ENCODE measurements at regions not wholly inside any gene's neighbourhood (a gene's known extent, or its start where the extent isn't known, plus 50 kb on each side); places are given as distances from the start of the nearest gene placed in this dataset.

- H3K27ac ChIP-seq, result peak overlapping the region in 9 of 21 experiments; percentile 5 to 61 (median 56)
- H3K4me3 ChIP-seq, result no peak overlapping the region
Observed at GRCh38 chr14:98161356-98161755, 1110.6 kb downstream of the BCL11B start.

- no peak overlapping the region for H3K4me3 ChIP-seq
Observed at GRCh38 chr14:98162856-98163805, 1108.9 kb downstream of the BCL11B start.

GRCh38 chr14:98163873-98164272 lies 1108.1 kb downstream of the BCL11B start:
- Histone ChIP-seq H3K4me3 (no peak overlapping the region), H3K27ac (no peak overlapping the region)

More at GRCh38 chr14:98162856-98163805, 1108.9 kb downstream of the BCL11B start:
- no peak overlapping the region for H3K27ac ChIP-seq

GRCh38 chr14:98165976-98166375 lies 1106.0 kb downstream of the BCL11B start:
- Histone ChIP-seq H3K27ac (no peak overlapping the region), H3K4me3 (no peak overlapping the region)

DNA sequence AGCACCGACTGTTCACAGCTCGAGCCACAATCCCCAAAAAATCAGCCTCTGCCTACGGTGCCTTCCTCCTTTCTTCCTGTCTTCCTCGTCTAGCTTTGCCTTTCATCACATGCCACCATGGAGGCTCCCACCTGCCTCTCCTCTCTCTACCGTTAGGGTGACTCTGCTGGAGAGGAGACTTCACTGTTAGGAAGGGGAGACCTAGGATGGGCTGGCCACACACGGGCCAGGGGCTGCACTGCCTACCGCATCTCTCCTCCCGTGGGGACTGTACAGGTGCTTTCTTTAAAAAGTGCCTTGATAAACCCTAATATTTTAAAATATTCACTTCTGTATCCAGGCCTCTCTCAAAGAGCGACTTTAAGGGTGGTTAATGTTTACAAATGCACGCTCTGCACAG lies 1104.7 kb downstream of the BCL11B start:
- peak overlapping the region in 1 of 21 experiments; percentile 8 for H3K27ac ChIP-seq

GRCh38 chr14:98167705-98168104 lies 1104.3 kb downstream of the BCL11B start:
- H3K4me3 ChIP-seq, result no peak overlapping the region

More for the DNA sequence above, 1104.7 kb downstream of the BCL11B start:
- H3K4me3 ChIP-seq, result no peak overlapping the region

GRCh38 chr14:98168211-98168985 lies 1103.6 kb downstream of the BCL11B start:
- peak overlapping the region in 3 of 21 experiments; percentile 2 to 53 (median 10) for H3K27ac ChIP-seq
- no peak overlapping the region for H3K4me3 ChIP-seq

More at GRCh38 chr14:98167705-98168104, 1104.3 kb downstream of the BCL11B start:
- H3K27ac ChIP-seq, result peak overlapping the region in 2 of 21 experiments; percentile 8 to 55

GRCh38 chr14:98169170-98169587 lies 1102.8 kb downstream of the BCL11B start:
- Histone ChIP-seq H3K27ac (peak overlapping the region in 1 of 21 experiments; percentile 10), H3K4me3 (no peak overlapping the region)

DNA sequence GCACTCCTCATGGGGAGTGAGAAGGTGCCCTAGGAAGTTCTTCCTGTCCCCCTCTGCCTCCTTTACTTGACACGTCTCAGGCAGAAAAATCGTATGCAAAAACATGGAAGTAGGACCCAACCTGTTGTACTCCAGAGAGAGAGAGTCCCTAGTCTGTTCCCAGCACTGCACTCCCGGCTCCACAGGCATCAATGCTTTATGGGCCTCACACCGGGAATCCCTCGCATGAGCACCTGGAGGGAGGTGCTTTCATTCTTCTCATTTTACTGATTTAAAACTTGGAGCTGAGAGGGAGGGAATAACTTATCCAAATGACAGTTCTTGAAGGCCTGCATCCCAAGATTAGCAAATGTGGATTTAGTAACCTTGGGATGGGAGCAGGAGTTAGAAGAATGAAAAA lies 1101.4 kb downstream of the BCL11B start:
- H3K4me3 ChIP-seq, result no peak overlapping the region
- peak overlapping the region in 5 of 21 experiments; percentile 37 to 85 (median 53) for H3K27ac ChIP-seq

GRCh38 chr14:98171654-98172053 lies 1100.3 kb downstream of the BCL11B start:
- Histone ChIP-seq H3K27ac (peak overlapping the region in 8 of 21 experiments; percentile 43 to 87 (median 78)), H3K4me3 (no peak overlapping the region)

- Histone ChIP-seq H3K4me3 (no peak overlapping the region), H3K27ac (peak overlapping the region in 11 of 21 experiments; percentile 17 to 87 (median 58))
Observed at GRCh38 chr14:98172243-98172778, 1099.7 kb downstream of the BCL11B start.

DNA sequence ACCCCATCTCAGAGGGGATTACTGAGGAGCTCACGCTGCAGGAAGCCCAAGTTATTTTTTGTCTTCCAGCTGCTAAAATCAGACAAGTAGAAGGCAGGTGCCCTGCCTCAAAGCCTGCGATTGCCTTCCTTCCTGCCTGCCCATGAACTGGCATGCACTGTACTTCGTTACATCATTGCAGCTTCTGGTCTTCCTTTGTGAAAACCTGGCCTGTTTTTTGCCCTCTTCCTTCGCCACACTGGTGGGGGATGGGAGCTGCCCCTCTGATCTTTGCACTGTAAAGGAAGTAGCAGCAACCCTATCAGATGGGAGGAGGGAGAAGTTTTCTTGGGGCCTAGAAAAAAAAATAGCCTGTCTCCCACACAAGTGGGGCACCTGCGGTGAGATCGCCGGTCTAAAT lies 1098.7 kb downstream of the BCL11B start:
- Histone ChIP-seq H3K27ac (peak overlapping the region in 8 of 21 experiments; percentile 21 to 87 (median 74)), H3K4me3 (no peak overlapping the region)

- Histone ChIP-seq H3K4me3 (no peak overlapping the region), H3K27ac (peak overlapping the region in 5 of 21 experiments; percentile 70 to 87 (median 81))
Observed at GRCh38 chr14:98174041-98174440, 1098.0 kb downstream of the BCL11B start.

GRCh38 chr14:98175436-98175835 lies 1096.6 kb downstream of the BCL11B start:
- Histone ChIP-seq H3K27ac (peak overlapping the region in 5 of 21 experiments; percentile 70 to 87 (median 81)), H3K4me3 (no peak overlapping the region)

DNA sequence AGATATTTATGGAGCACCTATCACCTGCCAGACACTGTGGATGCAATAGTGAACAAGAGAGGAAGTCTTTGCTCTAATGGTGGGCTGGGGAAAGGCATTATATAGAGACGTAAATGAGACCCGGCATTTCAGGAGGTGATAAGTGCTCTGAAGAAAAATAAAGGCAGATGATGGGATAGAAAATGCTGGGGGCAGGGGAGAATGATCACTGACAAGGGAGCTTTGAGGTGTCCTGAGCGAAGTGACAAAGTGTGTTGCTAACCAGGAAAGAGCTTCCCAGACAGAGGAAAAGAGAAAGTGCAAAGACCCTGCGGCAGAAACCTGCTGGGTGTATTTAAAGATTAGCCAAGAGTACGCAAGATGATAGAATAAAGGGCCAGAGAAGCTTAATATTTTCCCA lies 1096.1 kb downstream of the BCL11B start:
- peak overlapping the region in 5 of 21 experiments; percentile 70 to 87 (median 81) for H3K27ac ChIP-seq

DNA sequence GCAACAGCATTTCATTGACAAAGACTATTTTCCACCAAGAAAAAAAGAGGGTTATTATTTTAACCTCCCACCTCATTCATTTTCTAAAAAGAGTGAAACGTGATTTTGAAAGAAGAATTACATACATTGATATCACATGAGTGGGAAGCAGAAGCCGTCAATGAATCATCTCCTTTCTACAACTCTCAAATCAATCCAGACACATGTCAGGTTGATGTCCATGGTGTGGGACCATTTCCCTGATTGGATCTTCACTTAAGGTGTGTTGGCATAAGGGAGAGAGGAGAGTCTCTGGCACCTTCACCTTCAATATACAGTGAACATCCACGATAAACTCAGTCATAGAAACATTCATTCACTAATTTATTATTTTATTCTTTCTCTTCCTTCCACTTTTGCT lies 1095.1 kb downstream of the BCL11B start:
- H3K4me3 ChIP-seq, result no peak overlapping the region
- peak overlapping the region in 5 of 21 experiments; percentile 23 to 85 (median 34) for H3K27ac ChIP-seq

More for the DNA sequence above, 1096.1 kb downstream of the BCL11B start:
- H3K4me3 ChIP-seq, result no peak overlapping the region

DNA sequence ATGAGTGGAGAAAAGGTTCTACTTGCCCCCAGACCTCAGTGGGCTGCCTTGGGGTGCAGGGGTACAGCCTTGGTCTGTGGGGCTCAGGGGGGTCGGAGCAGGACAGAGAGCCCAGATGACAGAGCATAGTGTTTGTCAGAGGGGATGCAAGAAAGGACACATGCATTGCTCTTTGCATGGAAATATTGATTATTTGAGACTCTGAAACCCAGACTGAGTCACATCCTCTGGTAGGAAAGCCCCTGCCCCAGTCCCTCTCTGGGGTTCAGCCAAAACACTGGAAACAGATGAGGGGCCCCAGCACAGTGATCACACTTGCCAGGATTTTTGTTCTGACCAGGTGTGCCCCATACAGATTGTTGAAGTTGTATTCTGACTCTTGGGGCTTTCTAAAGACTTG lies 1094.4 kb downstream of the BCL11B start:
- Histone ChIP-seq H3K4me3 (no peak overlapping the region), H3K27ac (peak overlapping the region in 5 of 21 experiments; percentile 23 to 85 (median 34))

- Histone ChIP-seq H3K4me3 (no peak overlapping the region), H3K27ac (peak overlapping the region in 1 of 21 experiments; percentile 94)
Observed at GRCh38 chr14:98181241-98181640, 1090.8 kb downstream of the BCL11B start.

DNA sequence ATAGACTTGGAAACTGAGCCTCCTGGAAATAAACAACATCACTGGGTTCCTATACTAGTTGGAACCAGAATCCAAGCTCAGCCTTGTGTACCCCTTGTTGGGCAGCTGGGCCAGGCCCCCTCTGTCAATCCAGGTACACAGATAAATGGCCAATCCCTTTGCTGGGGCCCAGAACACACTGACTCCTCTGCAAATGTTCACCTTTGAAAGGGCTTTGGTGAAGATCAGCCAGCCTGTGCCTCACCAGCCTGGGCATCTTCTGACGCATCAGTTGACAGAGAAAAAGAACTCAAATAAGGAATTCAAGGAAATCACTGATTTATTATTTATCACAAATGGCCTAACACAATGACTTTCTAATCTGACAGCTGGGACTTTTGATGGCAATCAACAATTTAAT lies 1090.2 kb downstream of the BCL11B start:
- Histone ChIP-seq H3K4me3 (no peak overlapping the region), H3K27ac (peak overlapping the region in 3 of 21 experiments; percentile 72 to 94 (median 74))

All from skin epidermis (tissue), 12 donors.